Keratinocyte (primary cell): ENCODE measurements at regions not wholly inside any gene's neighbourhood (a gene's known extent, or its start where the extent isn't known, plus 50 kb on each side); places are given as distances from the start of the nearest gene placed in this dataset.

Source experiments
- DNase-seq: peaks from one replicate; pipeline ENCODE4 v3.0.0-alpha.2; 2011; ENCODE audit warnings: low read depth, missing footprints, low spot score
- FAIRE-seq: peaks from 2 replicates; lab custom pipeline; 2011; peaks lifted over from hg19 to GRCh38; lab: Jason Lieb, UNC
- H2AFZ ChIP-seq: 2 replicates; pipeline ENCODE4 v1.6.0; 2012; ENCODE audit warnings: low read length, control low read depth, inconsistent platforms; ENCODE audit not compliant: control insufficient read depth
- H3K27ac ChIP-seq: 2 replicates; pipeline ENCODE4 v1.5.1; 2011; ENCODE audit warnings: low read length; ENCODE audit not compliant: control insufficient read depth, insufficient read depth
- H3K27me3 ChIP-seq: 3 replicates; pipeline ENCODE4 v1.6.0; 2011; ENCODE audit warnings: low read length; ENCODE audit not compliant: control insufficient read depth, insufficient read depth; ENCODE audit errors: extremely low read depth
- H3K36me3 ChIP-seq, 2 experiments: 2 replicates in 1 of 2; 3 replicates in 1 of 2; pipeline ENCODE4 v1.5.1; 2011; ENCODE audit warnings: low read length in 2 of 2, mild to moderate bottlenecking in 1 of 2; ENCODE audit not compliant: control insufficient read depth in 2 of 2, insufficient read depth in 2 of 2; ENCODE audit errors: extremely low read depth in 1 of 2
- H3K4me1 ChIP-seq: 3 replicates; pipeline ENCODE4 v1.5.1; 2011; ENCODE audit warnings: low read length; ENCODE audit not compliant: control insufficient read depth, insufficient read depth; ENCODE audit errors: extremely low read depth
- H3K4me2 ChIP-seq: 3 replicates; pipeline ENCODE4 v1.6.0; 2011; ENCODE audit warnings: low read depth, low read length; ENCODE audit not compliant: control insufficient read depth, insufficient read depth; ENCODE audit errors: extremely low read depth
- H3K4me3 ChIP-seq, 3 experiments: fragments of 200-600 bp in 1 of 3; sonication (generic) in 1 of 3; 2 replicates in 2 of 3; 3 replicates in 1 of 3; pipeline ENCODE4 v1.5.1; 2011 to 2016; ENCODE audit warnings: low read length in 3 of 3, mild to moderate bottlenecking in 3 of 3, control low read depth in 2 of 3, inconsistent platforms in 1 of 3, low read depth in 1 of 3, mixed read lengths in 1 of 3, mixed run types in 1 of 3, moderate library complexity in 1 of 3; ENCODE audit not compliant: control insufficient read depth in 2 of 3, insufficient read depth in 2 of 3; ENCODE audit errors: extremely low read depth in 1 of 3
- H3K79me2 ChIP-seq: 2 replicates; pipeline ENCODE4 v1.6.0; 2012; ENCODE audit warnings: low read length; ENCODE audit not compliant: control insufficient read depth, insufficient read depth
- H3K9ac ChIP-seq: 3 replicates; pipeline ENCODE4 v1.6.0; 2011; ENCODE audit warnings: low read length; ENCODE audit not compliant: control insufficient read depth, insufficient read depth; ENCODE audit errors: extremely low read depth
- H3K9me1 ChIP-seq: 3 replicates; pipeline ENCODE4 v1.6.0; 2011; ENCODE audit warnings: low read length; ENCODE audit not compliant: control insufficient read depth, insufficient read depth; ENCODE audit errors: extremely low read depth
- H3K9me3 ChIP-seq: 2 replicates; pipeline ENCODE4 v1.5.1; 2012; ENCODE audit warnings: low read depth, low read length; ENCODE audit not compliant: control insufficient read depth
- H4K20me1 ChIP-seq: 3 replicates; pipeline ENCODE4 v1.6.0; 2011; ENCODE audit warnings: low read length; ENCODE audit not compliant: control insufficient read depth, insufficient read depth; ENCODE audit errors: extremely low read depth
- EZH2 ChIP-seq: IDR thresholded peaks from one replicate; pipeline ENCODE4 v1.6.1; 2012; ENCODE audit warnings: inconsistent platforms, mild to moderate bottlenecking, low read length, moderate library complexity
- dilution Hi-C: fragments of 300-500 bp; cut with MboI; formaldehyde crosslinking; loops from one replicate; pipeline ENCODE4 v1.7.0; 2020; ENCODE audit warnings: low sequenced_read_pairs; ENCODE audit not compliant: extremely low pct_ligation_motif_present
- TF ChIP-seq, protein P1 (sequence below), 3 experiments: IDR thresholded peaks in 1 of 3; conservative IDR thresholded peaks in 1 of 3; optimal IDR thresholded peaks in 1 of 3; 2 replicates in 2 of 3; 3 replicates in 1 of 3; pipeline versions ENCODE3 to v1.5.1; 2011; ENCODE audit warnings: low read length in 3 of 3, mild to moderate bottlenecking in 3 of 3, moderate library complexity in 2 of 3, control low read depth in 1 of 3, inconsistent platforms in 1 of 3; ENCODE audit not compliant: insufficient read depth in 2 of 3; ENCODE audit errors: extremely low read depth in 1 of 3

DNA sequence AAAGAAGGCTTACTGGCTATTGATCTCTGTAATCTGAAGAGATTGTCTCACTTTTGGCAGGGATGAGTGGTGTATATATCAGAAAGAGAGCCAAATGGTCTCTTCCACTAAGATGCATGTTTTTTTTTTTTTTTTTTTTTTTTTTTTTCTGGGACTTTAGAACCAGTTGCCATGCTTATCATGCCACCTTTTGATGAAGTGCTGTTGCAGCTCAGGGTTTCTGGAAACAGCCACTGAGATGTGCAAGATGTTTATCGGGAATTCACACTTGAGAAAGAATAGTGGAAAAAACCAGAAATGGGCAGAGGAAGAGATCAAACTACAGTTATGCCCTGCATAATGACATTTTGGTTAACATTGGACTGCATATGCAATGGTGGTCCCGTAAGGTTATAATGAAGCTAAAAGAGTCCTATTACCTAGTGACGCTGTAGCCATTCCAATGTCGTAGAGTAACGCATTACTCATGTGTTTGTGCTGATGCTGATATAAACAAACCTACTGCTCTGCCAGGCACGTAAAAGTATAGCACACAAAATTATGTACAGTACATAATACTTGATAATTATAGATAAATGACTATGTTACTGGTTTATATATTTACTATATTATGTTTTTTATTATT is 121.0 kb downstream of the KLF5 start:
- Histone ChIP-seq H3K9me3 (no peaks in the 10 kb centered on the region), H2AFZ (no peak overlapping the region), H3K9me1 (no peaks in the 10 kb centered on the region), H3K27me3 (no peaks in the 10 kb centered on the region), H4K20me1 (no peaks in the 10 kb centered on the region), H3K9ac (no peak overlapping the region), H3K4me1 (peaks cover 7% of the 10 kb centered on the region), H3K79me2 (no peaks in the 10 kb centered on the region), H3K4me2 (no peak overlapping the region), H3K27ac (no peak overlapping the region), H3K4me3 (no peak overlapping the region), H3K36me3 (no peaks in the 10 kb centered on the region)
- dilution Hi-C loops: no loop called here
- FAIRE-seq: no peak
- TF ChIP-seq EZH2: no peak
- TF ChIP-seq, protein P1, sequence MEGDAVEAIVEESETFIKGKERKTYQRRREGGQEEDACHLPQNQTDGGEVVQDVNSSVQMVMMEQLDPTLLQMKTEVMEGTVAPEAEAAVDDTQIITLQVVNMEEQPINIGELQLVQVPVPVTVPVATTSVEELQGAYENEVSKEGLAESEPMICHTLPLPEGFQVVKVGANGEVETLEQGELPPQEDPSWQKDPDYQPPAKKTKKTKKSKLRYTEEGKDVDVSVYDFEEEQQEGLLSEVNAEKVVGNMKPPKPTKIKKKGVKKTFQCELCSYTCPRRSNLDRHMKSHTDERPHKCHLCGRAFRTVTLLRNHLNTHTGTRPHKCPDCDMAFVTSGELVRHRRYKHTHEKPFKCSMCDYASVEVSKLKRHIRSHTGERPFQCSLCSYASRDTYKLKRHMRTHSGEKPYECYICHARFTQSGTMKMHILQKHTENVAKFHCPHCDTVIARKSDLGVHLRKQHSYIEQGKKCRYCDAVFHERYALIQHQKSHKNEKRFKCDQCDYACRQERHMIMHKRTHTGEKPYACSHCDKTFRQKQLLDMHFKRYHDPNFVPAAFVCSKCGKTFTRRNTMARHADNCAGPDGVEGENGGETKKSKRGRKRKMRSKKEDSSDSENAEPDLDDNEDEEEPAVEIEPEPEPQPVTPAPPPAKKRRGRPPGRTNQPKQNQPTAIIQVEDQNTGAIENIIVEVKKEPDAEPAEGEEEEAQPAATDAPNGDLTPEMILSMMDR (optimal IDR thresholded peaks at IDR 0.05 in 1 of 3, IDR thresholded peaks at IDR 0.05 in 1 of 3, conservative IDR thresholded peaks at IDR 0.05 in 1 of 3; ENCODE audit: extremely low read depth in 1 of 3, insufficient read depth in 2 of 3, low read length in 3 of 3): no peak
- no peak for DNase-seq

DNA sequence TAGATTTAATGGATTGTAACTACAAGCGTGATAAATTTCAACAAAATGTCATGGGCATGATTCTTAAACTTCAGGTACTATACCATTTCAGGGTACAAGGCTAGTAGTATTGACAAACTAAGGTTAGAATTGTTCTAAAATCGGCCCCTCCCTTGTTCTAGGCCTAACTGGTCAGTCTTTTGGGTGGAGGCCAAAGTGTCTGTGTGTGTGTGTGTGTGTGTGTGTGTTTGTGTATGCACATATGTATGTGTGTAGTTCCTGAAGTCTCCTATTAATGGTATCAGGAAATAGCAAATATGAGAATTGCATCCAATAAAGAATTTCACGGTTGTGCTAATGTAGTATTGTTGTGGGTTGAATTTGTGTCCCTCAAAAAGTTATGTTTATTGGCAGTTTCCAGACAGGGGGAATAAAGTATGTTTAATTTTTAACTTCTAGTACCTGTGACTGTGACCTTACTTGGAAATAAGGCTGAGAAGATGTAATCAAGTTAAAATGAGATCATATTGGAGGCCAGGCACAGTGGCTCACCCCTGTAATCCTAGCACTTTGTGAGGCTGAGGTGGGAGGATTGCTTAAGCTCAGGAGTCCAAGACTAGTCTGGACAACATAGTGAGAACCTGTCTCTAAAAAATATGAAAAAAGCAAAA is 119.2 kb downstream of the KLF5 start:
- Histone ChIP-seq H2AFZ (no peak overlapping the region), H3K9me1 (no peaks in the 10 kb centered on the region), H3K79me2 (no peaks in the 10 kb centered on the region), H3K4me3 (no peak overlapping the region), H3K4me2 (no peak overlapping the region), H3K27me3 (no peaks in the 10 kb centered on the region), H3K4me1 (peaks cover 7% of the 10 kb centered on the region), H3K36me3 (no peaks in the 10 kb centered on the region), H3K9ac (no peak overlapping the region), H3K27ac (no peak overlapping the region), H4K20me1 (no peaks in the 10 kb centered on the region), H3K9me3 (no peaks in the 10 kb centered on the region)
- dilution Hi-C loops: no loop called here
- no peak for TF ChIP-seq EZH2
- TF ChIP-seq, protein P1 (optimal IDR thresholded peaks at IDR 0.05 in 1 of 3, IDR thresholded peaks at IDR 0.05 in 1 of 3, conservative IDR thresholded peaks at IDR 0.05 in 1 of 3; ENCODE audit: extremely low read depth in 1 of 3, insufficient read depth in 2 of 3, low read length in 3 of 3): no peak
- FAIRE-seq (peak; percentile 17), DNase-seq (no peak)
